Loucy (cell line): ENCODE measurements at regions not wholly inside any gene's neighbourhood (a gene's known extent, or its start where the extent isn't known, plus 50 kb on each side); places are given as distances from the start of the nearest gene placed in this dataset.

Experiments used
- EZH2phosphoT487 ChIP-seq: fragments of 200-600 bp; IDR thresholded peaks from 2 replicates; pipeline ENCODE4 v1.6.1; 2018; ENCODE audit warnings: antibody characterized with exemption, mild to moderate bottlenecking, moderate library complexity, borderline replicate concordance
- TF ChIP-seq, protein P1 (sequence below): fragments of 200-600 bp; sonication (generic); conservative IDR thresholded peaks from 2 replicates; pipeline ENCODE4 v1.5.1; 2014; ENCODE audit warnings: mild to moderate bottlenecking, antibody characterized with exemption, low read length

GRCh38 chr9:127553793-127554192 lies 58.3 kb upstream of the STXBP1 start:
- TF ChIP-seq, protein P1, sequence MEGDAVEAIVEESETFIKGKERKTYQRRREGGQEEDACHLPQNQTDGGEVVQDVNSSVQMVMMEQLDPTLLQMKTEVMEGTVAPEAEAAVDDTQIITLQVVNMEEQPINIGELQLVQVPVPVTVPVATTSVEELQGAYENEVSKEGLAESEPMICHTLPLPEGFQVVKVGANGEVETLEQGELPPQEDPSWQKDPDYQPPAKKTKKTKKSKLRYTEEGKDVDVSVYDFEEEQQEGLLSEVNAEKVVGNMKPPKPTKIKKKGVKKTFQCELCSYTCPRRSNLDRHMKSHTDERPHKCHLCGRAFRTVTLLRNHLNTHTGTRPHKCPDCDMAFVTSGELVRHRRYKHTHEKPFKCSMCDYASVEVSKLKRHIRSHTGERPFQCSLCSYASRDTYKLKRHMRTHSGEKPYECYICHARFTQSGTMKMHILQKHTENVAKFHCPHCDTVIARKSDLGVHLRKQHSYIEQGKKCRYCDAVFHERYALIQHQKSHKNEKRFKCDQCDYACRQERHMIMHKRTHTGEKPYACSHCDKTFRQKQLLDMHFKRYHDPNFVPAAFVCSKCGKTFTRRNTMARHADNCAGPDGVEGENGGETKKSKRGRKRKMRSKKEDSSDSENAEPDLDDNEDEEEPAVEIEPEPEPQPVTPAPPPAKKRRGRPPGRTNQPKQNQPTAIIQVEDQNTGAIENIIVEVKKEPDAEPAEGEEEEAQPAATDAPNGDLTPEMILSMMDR, result no peak
- TF ChIP-seq EZH2phosphoT487, result no peak
